Umbilical cord (tissue), 1 donor: ENCODE measurements at regions not wholly inside any gene's neighbourhood (a gene's known extent, or its start where the extent isn't known, plus 50 kb on each side); places are given as distances from the start of the nearest gene placed in this dataset.

Source experiments
- DNase-seq: peaks from one replicate; pipeline ENCODE4 v3.0.0-alpha.2; 2015; ENCODE audit warnings: low spot score

DNA sequence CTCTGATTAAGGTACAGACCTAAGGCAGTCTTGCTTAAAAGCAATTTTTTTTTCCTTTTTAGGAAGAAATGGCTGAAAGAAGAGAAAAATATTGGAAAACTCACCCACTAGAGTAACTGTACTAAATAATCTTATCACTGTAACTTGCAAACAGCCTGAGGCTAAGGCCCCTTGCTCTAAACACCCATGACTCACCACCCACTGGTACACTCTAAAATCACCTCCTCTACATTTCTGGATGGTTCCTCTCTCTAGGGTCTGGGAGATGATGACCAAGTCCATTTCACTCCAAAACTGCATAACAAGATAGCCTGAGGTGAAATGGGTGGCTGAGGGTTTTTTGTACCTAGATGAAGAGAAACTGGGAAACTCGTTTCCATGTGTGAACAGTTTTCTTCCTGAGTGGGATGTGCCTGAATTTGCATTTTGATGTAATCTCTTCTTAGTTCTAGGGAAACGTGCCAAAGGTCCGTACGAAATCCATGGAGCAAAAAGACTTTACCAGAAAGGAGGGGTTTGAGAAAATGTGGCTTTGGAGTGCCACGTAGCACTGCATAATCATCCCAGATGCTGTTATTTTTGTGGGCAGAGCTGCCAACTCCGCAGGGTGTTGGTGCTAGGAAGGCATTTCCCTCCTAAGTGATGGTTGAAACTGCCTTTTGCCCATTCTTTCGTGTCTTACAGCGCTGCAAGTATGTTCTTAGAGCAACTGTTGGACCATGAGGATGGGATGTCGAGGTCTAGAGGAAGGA lies 113.5 kb upstream of the C10orf90 start:
- DNase-seq, result no peak

- DNase-seq, result peak; percentile 46
Observed at GRCh38 chr10:126787201-126787600, 116.7 kb upstream of the C10orf90 start.

GRCh38 chr10:126795318-126795717 lies 109.9 kb upstream of the DOCK1 start:
- DNase-seq, result no peak

- no peak for DNase-seq
Observed at GRCh38 chr10:126798649-126799048, 106.6 kb upstream of the DOCK1 start.

- DNase-seq, result no peak
Observed at GRCh38 chr10:126803394-126803793, 101.8 kb upstream of the DOCK1 start.

GRCh38 chr10:126804396-126804795 lies 100.8 kb upstream of the DOCK1 start:
- no peak for DNase-seq

DNA sequence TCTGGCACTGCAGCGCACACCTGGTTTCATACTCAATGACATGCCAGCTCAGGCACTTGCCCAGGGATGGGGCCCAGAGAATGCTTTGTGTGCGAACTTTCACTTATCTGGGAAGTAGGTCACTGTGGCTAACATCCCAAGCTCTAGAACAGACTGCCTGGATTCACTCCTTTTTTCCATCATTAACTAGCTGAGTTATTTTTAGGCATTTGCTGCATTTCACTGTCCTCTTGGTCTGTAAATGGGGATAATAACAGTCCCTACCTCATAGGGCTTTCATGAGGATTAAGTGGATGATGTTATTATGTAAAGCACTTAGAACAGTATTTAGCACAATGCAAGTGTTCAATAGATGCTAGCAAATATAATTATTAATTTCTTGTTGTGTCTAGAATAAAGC lies 98.7 kb upstream of the DOCK1 start:
- DNase-seq, result no peak

GRCh38 chr10:126806991-126807702 lies 98.1 kb upstream of the DOCK1 start:
- DNase-seq, result no peak

- no peak for DNase-seq
Observed at GRCh38 chr10:126808103-126808502, 97.1 kb upstream of the DOCK1 start.

GRCh38 chr10:126813432-126813831 lies 91.8 kb upstream of the DOCK1 start:
- no peak for DNase-seq

DNA sequence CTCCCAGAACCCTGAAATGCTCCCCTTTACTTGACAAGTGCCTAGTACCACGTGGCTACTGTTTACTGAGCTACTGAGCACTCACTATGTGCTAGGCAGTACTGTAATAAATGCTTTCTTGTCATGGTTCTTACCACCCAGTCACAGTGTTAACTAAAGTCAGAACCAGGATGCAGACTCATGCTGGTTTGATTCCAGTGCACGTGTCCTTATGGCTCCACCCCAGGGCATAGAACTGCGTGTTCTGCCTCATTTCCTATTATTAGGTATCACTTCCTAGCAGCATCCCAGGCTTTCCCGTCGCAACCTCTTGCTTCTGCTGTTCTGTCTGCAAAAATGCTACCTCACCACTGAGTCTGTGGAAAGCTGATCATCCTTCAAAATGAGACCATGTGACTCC lies 71.7 kb upstream of the DOCK1 start:
- DNase-seq, result no peak

- DNase-seq, result no peak
Observed at GRCh38 chr10:126836009-126836408, 69.2 kb upstream of the DOCK1 start.

- no peak for DNase-seq
Observed at GRCh38 chr10:126838316-126838715, 66.9 kb upstream of the DOCK1 start.

DNA sequence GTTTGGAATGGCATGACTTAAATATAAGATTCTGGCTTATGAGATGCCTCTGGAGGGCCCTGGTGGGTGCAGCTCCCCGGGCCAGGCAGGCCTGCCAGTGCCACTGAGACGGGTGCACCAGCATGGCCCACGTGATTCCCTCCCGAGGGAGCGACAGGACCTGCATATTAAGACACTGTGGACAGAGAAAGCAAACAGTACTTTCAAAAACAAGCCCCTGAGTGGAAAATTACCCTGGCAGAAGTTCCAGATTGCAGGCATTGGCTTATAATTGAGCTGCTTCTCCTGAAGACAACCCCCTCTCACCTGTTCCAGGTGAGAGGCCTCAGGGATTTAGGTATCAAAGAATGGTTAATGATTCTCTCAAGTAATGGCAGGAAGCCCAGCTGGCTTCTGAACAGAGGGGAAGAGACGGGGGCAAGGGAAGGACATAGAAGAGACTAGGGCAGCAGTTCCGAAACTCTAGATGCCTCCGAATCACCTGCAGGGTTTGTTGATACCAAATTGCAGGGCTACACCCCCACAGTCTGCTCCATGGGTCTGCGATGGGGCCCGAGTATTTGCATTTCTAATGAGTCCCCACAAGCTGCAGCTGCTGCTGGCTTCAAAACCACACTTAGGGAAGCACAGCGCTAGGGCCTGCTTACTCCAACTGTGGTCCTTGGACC lies 66.0 kb upstream of the DOCK1 start:
- no peak for DNase-seq

DNA sequence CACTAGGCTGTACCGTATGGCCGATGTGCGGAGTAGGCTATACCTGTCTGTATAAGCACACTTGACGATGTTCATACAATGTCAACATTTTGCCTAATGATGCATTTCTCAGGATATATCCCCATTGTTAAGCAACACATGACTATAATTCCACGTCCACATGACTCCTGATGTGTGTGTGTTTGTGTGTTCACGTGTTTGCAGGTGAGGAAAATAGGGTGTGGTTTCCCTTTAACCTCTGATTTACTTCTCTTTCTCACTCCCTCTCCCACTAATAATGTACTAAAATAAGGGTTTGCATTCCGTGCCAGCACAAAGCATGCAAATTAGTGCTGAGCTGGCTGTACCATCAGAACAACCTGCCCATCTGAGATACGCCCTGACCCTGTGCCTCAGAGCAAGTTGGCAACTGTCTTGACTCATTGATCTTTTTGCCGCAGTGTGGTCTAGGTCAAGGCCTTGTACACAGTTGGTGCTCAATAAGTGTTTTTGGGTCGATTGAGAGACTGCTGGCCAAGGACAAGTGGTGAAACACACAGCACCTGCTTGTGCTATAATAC lies 64.6 kb upstream of the DOCK1 start:
- DNase-seq, result no peak

GRCh38 chr10:126841341-126841895 lies 63.8 kb upstream of the DOCK1 start:
- DNase-seq, result no peak

- DNase-seq, result no peak
Observed at GRCh38 chr10:126842356-126842755, 62.9 kb upstream of the DOCK1 start.

GRCh38 chr10:126842836-126843235 lies 62.4 kb upstream of the DOCK1 start:
- DNase-seq, result no peak

- no peak for DNase-seq
Observed at GRCh38 chr10:126843299-126843934, 61.8 kb upstream of the DOCK1 start.

DNA sequence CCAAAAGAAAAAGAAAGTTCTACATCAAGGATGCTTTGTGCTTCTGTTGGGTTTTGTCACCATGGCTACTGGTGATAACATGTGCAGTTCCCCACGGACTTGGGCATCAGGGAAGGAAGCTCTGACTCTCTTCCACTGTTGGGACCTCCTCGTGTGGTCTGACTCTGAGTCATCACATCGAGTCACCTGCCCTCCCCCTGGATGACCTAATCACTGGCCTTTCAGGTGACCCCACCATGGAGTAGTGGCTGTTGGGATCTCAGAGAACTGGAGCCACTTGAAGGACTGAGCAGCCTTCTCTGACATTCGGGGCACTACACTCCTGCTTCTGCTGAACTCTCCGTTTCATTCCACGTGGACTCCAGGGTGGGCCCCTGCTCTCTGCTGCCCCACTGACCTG lies 60.8 kb upstream of the DOCK1 start:
- DNase-seq, result no peak

DNA sequence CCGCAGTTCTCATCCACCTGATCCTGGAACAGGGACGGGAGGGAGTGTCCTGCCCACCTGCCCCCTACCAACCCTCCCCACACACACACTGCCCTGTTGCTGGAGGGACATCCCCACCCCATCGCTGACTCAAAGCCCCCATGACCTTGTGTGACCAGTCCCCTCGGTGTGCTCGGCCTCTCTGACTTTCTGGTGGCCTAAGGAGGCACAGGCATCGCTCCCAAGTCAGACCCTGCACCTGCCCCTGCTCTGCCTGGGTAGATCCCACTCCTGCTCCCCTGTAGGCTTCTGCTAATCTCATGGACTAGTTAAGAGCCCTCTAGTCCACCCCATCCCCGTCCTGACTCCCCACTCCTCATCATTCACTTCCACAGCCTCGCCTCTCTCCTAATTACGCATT lies 58.8 kb upstream of the DOCK1 start:
- no peak for DNase-seq

DNA sequence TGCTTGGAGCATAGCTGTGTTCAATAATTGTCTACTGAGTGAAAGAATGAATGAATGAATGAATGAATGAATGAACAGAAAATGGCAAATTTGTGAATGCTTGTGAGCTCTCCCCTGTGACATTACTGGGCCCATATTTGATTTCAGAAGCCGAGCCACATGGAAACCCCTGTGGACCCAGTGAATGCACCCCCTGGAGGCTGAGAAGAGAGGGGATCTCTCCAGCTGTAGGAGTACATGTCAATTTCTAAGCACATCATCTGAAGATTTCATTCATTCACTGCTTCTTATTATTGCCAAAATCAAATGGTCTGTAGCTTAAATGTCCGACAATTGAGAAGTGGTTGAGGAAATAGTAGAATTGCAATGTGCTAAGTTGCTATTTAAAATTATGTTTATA lies 58.3 kb upstream of the DOCK1 start:
- no peak for DNase-seq
